Anterior cingulate cortex (tissue), 58 donors: ENCODE measurements at regions not wholly inside any gene's neighbourhood (a gene's known extent, or its start where the extent isn't known, plus 50 kb on each side); places are given as distances from the start of the nearest gene placed in this dataset.
"Not testable (repeated sequence)": the region's sequence is repeated elsewhere in the genome, so short reads cannot be mapped to it uniquely, and the experiment has no call there.

Source experiments
- DNase-seq, 58 donors: peaks; one replicate each; lab custom pipeline; 2025; lab: John Stamatoyannopoulos, UW

- peak in 6 of 58 donors; percentile 0 to 6 (median 3) for DNase-seq
Observed at GRCh38 chr3:88000853-88001252, 58.0 kb downstream of the CGGBP1 start.

GRCh38 chr3:87997966-87998365 is 60.8 kb downstream of the CGGBP1 start:
- no peak for DNase-seq

DNA sequence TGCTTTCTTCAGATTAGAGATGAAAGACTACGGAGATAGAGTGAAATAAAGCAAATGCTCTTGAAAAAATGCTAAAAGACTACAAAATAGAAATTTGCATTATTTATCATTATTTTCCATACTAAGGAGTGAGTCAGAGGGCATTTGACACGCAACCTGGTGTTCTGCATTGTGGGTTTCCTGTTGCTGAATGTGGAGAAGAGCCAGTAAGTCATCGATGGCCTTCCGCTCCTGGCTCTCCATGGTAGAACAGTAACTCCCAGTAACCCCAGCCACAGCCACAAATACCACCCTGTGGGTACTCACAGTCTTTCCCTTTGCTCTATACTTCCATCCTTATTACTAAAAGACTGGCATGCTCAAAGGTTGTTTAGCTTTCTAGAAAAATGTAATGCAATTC is 61.5 kb downstream of the CGGBP1 start:
- no peak for DNase-seq

- DNase-seq = no peak
Observed at GRCh38 chr3:87996882-87997281, 61.9 kb downstream of the CGGBP1 start.

DNA sequence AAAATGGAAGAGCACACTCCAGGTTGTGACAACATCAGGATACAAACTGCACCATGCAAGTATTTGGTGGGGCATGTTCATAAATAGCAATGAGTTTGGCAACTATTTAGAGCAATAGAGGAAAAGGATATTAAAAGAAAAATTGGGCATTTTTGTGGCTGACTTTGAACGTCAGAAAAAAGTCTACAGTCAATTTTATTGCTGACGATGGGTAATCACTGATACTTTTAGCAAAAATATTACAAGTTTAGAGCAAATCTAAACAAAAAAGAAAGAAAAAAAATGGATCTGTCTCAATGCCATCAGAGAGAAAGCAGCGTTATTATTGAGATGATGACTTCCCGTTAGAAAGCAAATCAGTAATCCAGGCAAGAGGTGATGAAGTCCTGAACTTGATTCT is 65.2 kb downstream of the CGGBP1 start:
- DNase-seq = no peak

GRCh38 chr3:87987952-87988351 is 70.9 kb downstream of the CGGBP1 start:
- DNase-seq = no peak

DNA sequence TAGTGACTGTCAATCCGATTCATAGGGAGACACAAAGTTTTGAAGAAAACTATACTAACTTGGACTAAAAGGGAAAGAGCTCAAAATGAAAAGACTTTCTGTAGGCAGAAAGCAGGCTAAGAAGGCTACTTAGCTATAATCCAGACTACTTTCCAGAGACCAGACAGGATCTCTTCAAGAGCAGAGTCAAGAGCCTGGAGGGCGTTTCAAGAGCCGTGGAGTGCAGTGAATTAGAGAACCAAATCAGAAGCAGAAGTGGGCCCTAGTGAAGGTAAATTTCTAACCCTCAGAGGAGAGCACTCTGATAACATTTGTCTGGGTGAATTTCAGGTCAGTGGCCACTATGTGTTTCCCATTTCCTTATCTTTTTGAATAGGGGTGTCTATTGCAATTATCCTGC is 76.4 kb downstream of the CGGBP1 start:
- DNase-seq = no peak

DNA sequence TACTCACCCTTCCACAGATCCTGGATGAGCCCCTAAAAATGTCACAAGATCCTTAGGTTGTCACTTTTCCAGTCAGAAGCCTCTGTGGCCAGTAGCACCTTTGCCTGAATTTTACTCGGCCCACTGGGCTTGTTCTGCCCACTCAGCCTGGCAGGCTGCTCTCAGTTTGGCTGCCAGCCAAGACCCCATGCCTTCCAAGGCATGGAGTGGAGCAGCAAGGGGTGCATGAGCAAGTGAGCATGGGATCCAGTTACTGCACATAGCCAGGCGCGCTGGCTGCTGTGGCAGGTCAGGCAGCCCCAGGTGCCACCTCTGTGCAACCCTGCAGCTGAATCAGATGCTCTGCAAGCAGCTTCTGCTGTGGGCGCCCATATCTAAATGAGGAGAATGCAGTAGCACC is 79.3 kb downstream of the CGGBP1 start:
- DNase-seq = peak in 1 of 58 donors; percentile 3

DNA sequence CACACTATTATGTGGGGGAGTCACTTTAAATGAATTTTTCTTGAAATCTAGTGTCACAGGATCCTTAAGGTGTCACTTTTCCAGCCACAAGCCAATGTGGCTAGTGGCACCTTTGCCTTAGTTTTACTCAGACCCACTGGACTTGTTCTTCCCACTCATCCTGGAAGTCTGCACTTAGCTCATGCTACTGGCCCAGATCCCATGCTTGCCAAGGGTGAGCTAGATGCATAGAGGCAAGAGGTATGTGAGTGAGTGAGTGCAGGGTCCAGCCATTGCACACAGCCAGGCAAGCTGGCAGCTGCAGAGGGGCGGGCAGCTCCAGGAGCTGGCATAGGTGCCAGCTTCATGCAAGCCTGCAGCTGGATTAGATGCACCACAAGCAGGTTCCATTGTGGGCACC is 81.0 kb downstream of the CGGBP1 start:
- no peak for DNase-seq

GRCh38 chr3:87975716-87976115 is 83.1 kb downstream of the CGGBP1 start:
- no peak for DNase-seq

GRCh38 chr3:87973906-87974305 is 84.9 kb downstream of the CGGBP1 start:
- DNase-seq = no peak

DNA sequence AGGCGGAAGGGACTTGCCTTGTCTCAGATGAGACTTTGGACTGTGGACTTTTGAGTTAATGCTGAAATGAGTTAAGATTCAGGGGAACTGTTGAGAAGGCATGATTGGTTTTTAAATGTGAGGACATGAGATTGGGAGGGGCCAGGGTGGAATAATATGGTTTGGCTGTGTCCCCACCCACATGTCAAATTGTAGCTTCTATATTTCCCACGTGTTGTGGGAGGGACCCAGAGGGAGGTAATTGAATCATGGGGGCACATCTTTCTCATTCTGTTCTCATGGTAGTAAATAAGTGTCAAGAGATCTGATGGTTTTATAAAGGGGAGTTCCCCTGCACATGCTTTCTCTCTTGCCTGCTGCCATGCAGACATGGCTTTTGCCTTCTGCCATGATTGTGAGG is 89.2 kb downstream of the CGGBP1 start:
- no peak for DNase-seq

- no peak for DNase-seq
Observed at GRCh38 chr3:87968668-87969067, 90.1 kb downstream of the CGGBP1 start.

DNA sequence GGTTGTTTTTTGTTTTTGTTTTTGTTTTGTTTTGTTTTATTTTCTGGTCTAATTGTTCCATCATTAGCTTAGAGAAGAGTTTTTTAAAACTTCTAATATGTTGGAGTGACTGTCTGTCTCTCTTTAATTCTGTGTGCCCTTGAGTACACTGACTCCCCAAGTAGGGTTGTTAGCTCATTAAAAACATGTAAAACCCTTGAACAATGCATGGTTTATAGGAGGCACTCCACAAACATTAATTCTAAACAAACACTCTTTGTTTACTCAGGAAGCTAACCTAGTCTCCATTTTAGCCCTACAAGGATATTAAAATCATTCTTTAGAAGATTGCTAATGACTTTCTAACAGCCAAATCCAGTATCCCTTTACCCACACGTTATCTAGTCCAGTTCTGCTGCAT is 100.5 kb downstream of the CGGBP1 start:
- DNase-seq = no peak

- no peak for DNase-seq
Observed at GRCh38 chr3:87957575-87957974, 101.2 kb downstream of the CGGBP1 start.

DNA sequence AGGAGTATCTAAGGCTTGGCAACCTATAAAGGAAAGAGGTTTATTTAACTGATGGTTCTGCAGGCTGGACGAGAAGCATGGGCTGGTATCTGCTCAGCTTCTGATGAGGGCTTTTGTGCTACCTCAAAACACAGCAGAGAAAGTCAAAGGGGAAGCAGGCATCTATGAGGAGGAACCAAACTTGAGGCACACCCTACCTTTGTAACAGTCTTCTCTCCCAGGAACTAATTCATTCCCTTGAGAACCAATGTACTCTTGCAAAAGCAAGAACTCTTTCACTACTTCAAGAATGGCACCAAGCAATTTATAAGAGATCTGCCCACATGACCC is 109.0 kb downstream of the CGGBP1 start:
- DNase-seq = no peak

DNA sequence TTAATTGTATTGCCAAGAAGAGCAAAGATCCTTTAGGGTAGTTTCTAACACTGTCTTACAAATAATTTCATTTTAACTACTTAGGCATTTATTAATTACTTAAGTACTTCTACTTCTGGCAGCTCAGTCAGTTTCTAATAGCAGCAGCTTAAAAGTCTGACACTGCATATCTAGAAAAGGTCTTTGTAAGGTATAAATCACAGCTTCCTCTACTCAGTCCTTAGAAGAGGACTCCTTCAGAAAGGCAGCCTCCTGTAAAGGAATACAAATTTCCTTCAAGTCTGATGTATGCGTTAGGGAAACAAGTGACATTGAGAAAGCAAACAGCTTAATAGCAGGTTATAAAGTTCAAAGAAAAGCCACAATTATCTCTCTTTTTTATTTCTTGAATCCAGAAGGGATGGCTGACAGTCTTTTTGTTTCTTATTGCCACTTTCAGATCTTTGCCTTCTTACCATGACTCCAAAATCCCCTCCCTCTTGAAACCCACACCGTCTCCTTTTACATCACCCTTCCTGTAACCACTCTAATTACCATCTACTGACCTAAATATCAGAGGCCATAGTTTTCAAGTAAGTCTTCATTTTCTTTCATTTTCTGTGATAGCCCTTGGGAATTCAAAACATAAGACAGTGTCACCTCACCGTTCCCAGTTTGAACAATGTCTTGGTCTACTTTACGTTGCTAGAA is 109.5 kb downstream of the CGGBP1 start:
- no peak for DNase-seq

GRCh38 chr3:87946007-87946406 is 112.8 kb downstream of the CGGBP1 start:
- DNase-seq = not testable (repeated sequence)

DNA sequence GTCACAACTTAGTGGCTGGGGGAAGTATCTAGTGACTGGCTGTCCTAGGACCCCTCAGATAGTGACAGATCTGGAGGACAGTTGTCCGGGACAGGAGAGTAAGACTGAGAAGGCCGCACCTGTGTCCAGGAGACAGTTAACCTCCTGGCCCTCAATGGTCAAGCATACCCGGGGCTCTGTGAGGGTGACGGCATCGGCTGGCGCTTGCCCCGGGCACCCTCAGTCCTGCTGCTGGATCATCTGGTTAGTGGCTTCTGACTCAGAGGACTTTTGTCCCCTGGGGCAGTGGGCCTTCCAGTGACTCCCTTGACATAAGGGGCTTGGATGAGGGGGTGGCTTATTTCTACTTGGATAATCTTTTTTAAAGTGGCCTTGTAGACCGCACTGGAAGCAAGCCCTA is 116.5 kb downstream of the CGGBP1 start:
- DNase-seq = not testable (repeated sequence)

DNA sequence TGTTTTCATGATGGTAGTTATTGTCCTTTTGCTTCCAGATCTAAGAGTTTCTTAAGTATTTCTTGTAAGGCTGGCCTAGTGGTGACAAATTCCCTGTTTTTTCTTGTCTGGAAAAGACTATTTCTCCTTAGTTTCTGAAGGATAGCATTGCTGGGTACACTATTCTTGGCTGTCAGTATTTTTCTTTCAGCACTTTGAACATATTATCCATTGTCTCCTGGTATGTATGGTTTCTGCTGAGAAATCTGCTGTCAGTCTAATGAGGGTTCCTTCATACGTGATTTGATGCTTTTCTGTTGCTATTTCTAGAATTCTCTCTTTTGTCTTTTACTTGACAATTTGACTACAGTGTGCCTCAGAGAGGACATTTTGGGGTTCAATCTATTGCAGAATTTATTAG is 134.3 kb downstream of the CGGBP1 start:
- no peak for DNase-seq

- no peak for DNase-seq
Observed at GRCh38 chr3:87920549-87920948, 138.3 kb downstream of the CGGBP1 start.

DNA sequence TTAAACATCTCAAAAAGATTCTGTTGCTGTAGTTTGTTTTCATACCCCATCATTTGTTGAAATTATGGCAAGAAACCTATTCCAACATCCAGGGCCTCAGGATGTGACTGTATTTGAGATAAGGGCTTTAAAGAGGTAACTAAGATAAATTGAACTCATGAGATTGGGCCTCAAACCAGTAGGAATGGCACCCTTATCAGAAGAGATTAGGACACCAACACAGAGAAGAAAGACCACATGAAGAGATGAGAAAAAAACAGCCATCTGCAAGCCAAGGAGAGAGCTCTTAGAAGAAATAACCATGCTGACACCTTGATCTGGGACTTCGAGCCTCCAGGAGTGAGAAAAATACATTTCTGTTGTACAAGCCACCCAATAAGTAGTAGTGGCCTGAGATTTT is 157.7 kb downstream of the CGGBP1 start:
- DNase-seq = no peak

- DNase-seq = no peak
Observed at GRCh38 chr3:87900061-87900460, 158.7 kb downstream of the CGGBP1 start.
